Ascending aorta (tissue), 2 donors: ENCODE measurements at regions not wholly inside any gene's neighbourhood (a gene's known extent, or its start where the extent isn't known, plus 50 kb on each side); places are given as distances from the start of the nearest gene placed in this dataset.

Experiments
- DNase-seq, 2 donors: peaks; one replicate each; pipeline ENCODE4 v3.0.0-alpha.2; 2019; ENCODE audit warnings: low spot score in 2 of 2
- H3K27ac ChIP-seq, 2 donors: fragments of 200-600 bp; sonication (generic); one replicate each; pipeline ENCODE4 v1.5.1; 2016 to 2017; ENCODE audit warnings: mild to moderate bottlenecking in 1 of 2
- H3K27me3 ChIP-seq: fragments of 200-600 bp; sonication (generic); one replicate; pipeline ENCODE4 v1.5.1; 2017
- H3K36me3 ChIP-seq, 2 donors: fragments of 200-600 bp; sonication (generic); one replicate each; pipeline ENCODE4 v1.5.1; 2016
- H3K4me1 ChIP-seq, 2 donors: fragments of 200-600 bp; sonication (generic); one replicate each; pipeline ENCODE4 v1.5.1; 2016 to 2017; ENCODE audit warnings: mild to moderate bottlenecking in 1 of 2
- H3K4me3 ChIP-seq, 2 donors: fragments of 200-600 bp; sonication (generic); one replicate each; pipeline ENCODE4 v1.5.1; 2016 to 2017; ENCODE audit warnings: mild to moderate bottlenecking in 1 of 2
- H3K9me3 ChIP-seq, 2 donors: fragments of 200-600 bp; sonication (generic); one replicate each; pipeline ENCODE4 v1.5.1; 2016
- intact Hi-C: fragments of 100-400 bp; cut with DNase I; formaldehyde crosslinking; loops from one replicate; pipeline ENCODE4 v1.15.1; 2023
- TF ChIP-seq, protein P1 (sequence below), 3 experiments: fragments of 200-600 bp in 2 of 3; fragments of 450-650 bp in 1 of 3; sonication (generic) in 2 of 3; IDR thresholded peaks; one replicate each; pipeline ENCODE4 v1.5.1; 2016 to 2019; ENCODE audit warnings: antibody characterized with exemption in 3 of 3, mild to moderate bottlenecking in 1 of 3, moderate library complexity in 1 of 3

DNA sequence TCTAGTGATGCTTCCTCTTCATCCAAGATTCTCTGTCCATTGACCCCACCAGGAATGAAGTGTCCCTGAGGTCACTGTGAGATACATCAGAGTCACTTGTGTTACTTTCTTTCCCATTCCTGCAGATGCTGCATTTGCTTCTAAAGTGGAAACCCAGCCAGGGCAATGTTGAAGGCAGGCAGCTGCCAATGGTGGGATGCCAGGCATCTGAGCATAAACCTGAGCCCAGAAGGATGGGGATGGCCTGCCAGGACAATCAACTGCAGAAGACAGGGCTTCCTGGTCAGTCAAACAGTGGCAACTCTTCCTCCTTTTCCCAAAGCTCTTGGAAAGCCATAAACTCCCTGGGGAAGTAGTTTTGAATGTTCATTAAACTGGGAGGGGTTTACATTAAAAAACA is 178.0 kb upstream of the TMEM132C start:
- no peaks in the 10 kb centered on the region for H3K4me1 ChIP-seq
- TF ChIP-seq, protein P1, sequence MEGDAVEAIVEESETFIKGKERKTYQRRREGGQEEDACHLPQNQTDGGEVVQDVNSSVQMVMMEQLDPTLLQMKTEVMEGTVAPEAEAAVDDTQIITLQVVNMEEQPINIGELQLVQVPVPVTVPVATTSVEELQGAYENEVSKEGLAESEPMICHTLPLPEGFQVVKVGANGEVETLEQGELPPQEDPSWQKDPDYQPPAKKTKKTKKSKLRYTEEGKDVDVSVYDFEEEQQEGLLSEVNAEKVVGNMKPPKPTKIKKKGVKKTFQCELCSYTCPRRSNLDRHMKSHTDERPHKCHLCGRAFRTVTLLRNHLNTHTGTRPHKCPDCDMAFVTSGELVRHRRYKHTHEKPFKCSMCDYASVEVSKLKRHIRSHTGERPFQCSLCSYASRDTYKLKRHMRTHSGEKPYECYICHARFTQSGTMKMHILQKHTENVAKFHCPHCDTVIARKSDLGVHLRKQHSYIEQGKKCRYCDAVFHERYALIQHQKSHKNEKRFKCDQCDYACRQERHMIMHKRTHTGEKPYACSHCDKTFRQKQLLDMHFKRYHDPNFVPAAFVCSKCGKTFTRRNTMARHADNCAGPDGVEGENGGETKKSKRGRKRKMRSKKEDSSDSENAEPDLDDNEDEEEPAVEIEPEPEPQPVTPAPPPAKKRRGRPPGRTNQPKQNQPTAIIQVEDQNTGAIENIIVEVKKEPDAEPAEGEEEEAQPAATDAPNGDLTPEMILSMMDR (IDR thresholded peaks at IDR 0.05) = no peak
- H3K27ac ChIP-seq = no peak overlapping the region

DNA sequence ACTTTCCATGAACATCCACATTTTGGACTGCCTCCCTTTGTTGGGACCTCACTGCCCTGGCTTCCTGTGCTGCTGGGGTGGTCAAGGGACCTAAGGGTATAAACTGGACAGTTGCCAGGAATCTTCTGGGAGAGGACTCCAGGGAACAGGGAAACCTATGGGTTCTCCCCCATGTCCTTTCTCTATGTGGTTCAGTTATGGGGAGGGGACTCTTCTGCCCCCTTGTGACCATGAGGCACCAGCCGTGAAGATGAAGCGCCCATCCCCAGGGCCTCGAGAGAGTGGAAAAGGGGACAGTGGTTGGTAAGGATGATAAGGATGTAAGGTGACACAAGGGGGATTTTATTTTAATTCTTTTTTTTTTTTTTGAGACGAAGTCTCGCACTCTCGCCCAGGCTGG is 177.0 kb upstream of the TMEM132C start:
- Histone ChIP-seq H3K27me3 (no peaks in the 10 kb centered on the region), H3K9me3 (no peaks in the 10 kb centered on the region), H3K4me1 (no peaks in the 10 kb centered on the region), H3K4me3 (no peak overlapping the region), H3K27ac (no peak overlapping the region), H3K36me3 (no peaks in the 10 kb centered on the region)
- intact Hi-C loops = no loop called here
- TF ChIP-seq, protein P1 (IDR thresholded peaks at IDR 0.05) = no peak
- DNase-seq = no peak

More for the DNA sequence above, 178.0 kb upstream of the TMEM132C start:
- Histone ChIP-seq H3K27me3 (no peaks in the 10 kb centered on the region), H3K4me3 (no peak overlapping the region), H3K9me3 (no peaks in the 10 kb centered on the region), H3K36me3 (no peaks in the 10 kb centered on the region)
- no peak for DNase-seq
- intact Hi-C loops = no loop called here

DNA sequence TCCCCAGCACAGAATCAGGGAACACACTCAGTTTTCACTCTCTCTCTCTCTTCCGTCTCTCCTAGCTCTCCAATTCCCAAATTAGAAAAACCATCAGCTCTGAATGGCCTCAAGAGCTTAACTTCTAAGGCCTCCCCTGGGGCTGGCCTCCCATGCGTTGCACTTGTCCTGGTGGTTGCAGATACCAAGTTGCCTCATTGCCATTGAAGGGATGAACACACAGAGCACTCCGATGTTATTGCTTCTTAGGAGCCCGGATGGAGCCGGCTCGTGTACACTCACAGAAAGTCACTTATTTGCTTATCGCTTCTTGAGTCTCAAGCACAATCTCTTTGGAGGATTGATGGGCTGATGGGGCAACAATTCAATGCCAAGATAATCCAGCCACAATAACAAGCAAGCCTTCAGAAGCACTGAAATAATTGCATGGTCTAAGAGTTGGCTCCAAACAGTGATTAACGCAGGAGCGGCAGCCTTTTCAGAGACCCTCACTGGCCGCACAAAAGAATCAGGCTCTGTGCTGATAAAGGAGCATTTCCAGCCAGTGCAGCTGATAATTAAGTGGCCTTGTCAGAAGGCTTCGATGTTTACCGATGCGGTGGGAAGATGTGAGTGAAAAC is 175.8 kb upstream of the TMEM132C start:
- intact Hi-C loops = no loop called here
- Histone ChIP-seq H3K27me3 (no peaks in the 10 kb centered on the region), H3K36me3 (no peaks in the 10 kb centered on the region), H3K27ac (no peak overlapping the region), H3K4me1 (no peaks in the 10 kb centered on the region), H3K4me3 (no peak overlapping the region), H3K9me3 (no peaks in the 10 kb centered on the region)
- no peak for DNase-seq
- TF ChIP-seq, protein P1 (IDR thresholded peaks at IDR 0.05) = no peak

DNA sequence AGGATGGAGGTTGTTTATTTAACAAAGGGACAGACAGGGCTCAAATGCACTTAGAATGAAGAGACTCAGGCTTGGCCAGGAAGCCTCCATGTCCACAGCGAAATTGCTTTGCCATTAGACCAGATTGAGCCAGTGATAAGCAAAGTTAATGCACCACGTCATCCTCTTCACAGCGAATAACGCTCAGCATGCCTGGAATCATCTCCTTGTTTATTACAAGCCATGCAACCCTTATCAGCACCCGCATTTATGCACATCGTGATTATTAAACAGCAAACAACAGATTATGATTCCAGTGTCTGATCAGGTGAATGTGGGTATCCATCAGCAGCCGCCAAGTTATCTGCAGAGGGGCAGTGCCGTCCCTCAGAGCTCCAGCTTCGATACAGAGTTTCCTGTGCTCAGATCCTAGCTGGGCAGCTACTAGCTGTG is 175.0 kb upstream of the TMEM132C start:
- H3K9me3 ChIP-seq = no peaks in the 10 kb centered on the region
- no peak for DNase-seq
- H3K4me3 ChIP-seq = no peak overlapping the region
- intact Hi-C loops = no loop called here
- no peaks in the 10 kb centered on the region for H3K4me1 ChIP-seq
- H3K27ac ChIP-seq = no peak overlapping the region
- H3K27me3 ChIP-seq = no peaks in the 10 kb centered on the region
- TF ChIP-seq, protein P1 (IDR thresholded peaks at IDR 0.05) = no peak
- no peaks in the 10 kb centered on the region for H3K36me3 ChIP-seq

DNA sequence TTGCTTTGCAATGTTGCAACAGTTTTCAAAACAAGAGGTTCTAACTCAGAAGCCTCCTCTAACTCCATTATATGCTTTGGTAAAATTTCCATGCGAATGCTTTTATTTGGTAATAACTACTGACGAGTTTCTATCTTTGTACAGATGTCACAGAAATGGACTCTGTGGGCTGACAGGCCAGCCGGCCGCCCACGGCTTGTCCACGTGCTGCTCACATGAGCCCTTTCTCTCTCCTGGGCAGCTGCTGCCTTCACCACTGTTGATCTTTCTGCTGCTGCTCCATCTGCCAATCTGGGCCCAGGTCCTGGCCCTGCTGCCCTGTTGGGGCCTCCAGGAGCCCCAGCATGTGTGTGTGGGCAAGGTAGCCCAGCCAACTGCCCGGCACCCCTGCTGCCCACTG is 168.2 kb upstream of the TMEM132C start:
- TF ChIP-seq, protein P1 (IDR thresholded peaks at IDR 0.05) = no peak
- H3K27ac ChIP-seq = no peak overlapping the region

DNA sequence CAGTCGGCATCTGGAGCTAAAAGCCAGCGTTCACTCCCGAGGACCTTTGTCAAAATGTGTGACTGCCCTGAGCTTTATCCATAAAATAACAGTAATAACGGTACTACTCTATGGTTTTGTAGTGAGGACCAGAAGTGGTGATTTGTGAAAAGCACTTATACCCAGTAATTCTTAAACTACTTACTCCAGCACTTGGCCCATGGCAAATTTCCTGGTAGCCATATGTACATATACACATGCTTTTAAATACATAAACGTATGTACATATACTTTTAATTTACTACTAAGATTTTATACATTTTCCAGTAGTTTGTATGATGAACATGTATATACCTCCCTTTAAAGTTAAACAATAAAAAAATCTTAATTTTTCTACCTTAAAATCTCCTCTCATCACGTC is 163.8 kb upstream of the TMEM132C start:
- TF ChIP-seq, protein P1 (IDR thresholded peaks at IDR 0.05) = no peak
- no peak for DNase-seq
- Histone ChIP-seq H3K36me3 (no peaks in the 10 kb centered on the region), H3K4me1 (peaks cover 0 to 4% of the 10 kb centered on the region in 2 donors), H3K27me3 (no peaks in the 10 kb centered on the region), H3K9me3 (no peaks in the 10 kb centered on the region), H3K27ac (no peak overlapping the region), H3K4me3 (no peak overlapping the region)
- intact Hi-C loops = no loop called here

More for the DNA sequence above, 168.2 kb upstream of the TMEM132C start:
- no peaks in the 10 kb centered on the region for H3K9me3 ChIP-seq
- peaks cover 0 to 4% of the 10 kb centered on the region in 2 donors for H3K4me1 ChIP-seq
- intact Hi-C loops = no loop called here
- no peaks in the 10 kb centered on the region for H3K36me3 ChIP-seq
- no peak for DNase-seq
- no peaks in the 10 kb centered on the region for H3K27me3 ChIP-seq
- no peak overlapping the region for H3K4me3 ChIP-seq
